ENCODE measurements at regions not wholly inside any gene's neighbourhood (a gene's known extent, or its start where the extent isn't known, plus 50 kb on each side); places are given as distances from the start of the nearest gene placed in this dataset.

- ATAC-seq (ENCODE audit: low read depth): no peak
- Histone ChIP-seq H3K27me3 (ENCODE audit: insufficient read depth, poor library complexity, severe bottlenecking) (no peaks in the 10 kb centered on the region), H3K4me3 (ENCODE audit: severe bottlenecking) (no peak overlapping the region), H3K4me1 (ENCODE audit: insufficient read depth, poor library complexity, severe bottlenecking) (no peaks in the 10 kb centered on the region), H3K36me3 (ENCODE audit: low read depth) (no peaks in the 10 kb centered on the region), H3K27ac (ENCODE audit: poor library complexity, severe bottlenecking) (no peak overlapping the region), H3K9me3 (ENCODE audit: severe bottlenecking) (no peaks in the 10 kb centered on the region)
- TF ChIP-seq CTCF (IDR thresholded peaks at IDR 0.05; ENCODE audit: poor library complexity, severe bottlenecking): no peak
- DNase-seq (ENCODE audit: low spot score): no peak
Observed at GRCh38 chr1:209461168-209461567, 122.3 kb upstream of the CAMK1G start.

GRCh38 chr1:209462433-209462832 lies 121.1 kb upstream of the CAMK1G start:
- DNase-seq (ENCODE audit: low spot score): no peak

GRCh38 chr1:209463441-209463840 lies 120.1 kb upstream of the CAMK1G start:
- no peak for DNase-seq (ENCODE audit: low spot score)
- H3K36me3 ChIP-seq (ENCODE audit: low read depth): no peaks in the 10 kb centered on the region
- ATAC-seq (ENCODE audit: low read depth): no peak
- no peaks in the 10 kb centered on the region for H3K9me3 ChIP-seq (ENCODE audit: severe bottlenecking)
- H3K27me3 ChIP-seq (ENCODE audit: insufficient read depth, poor library complexity, severe bottlenecking): no peaks in the 10 kb centered on the region
- H3K27ac ChIP-seq (ENCODE audit: poor library complexity, severe bottlenecking): no peak overlapping the region
- TF ChIP-seq CTCF (IDR thresholded peaks at IDR 0.05; ENCODE audit: poor library complexity, severe bottlenecking): no peak
- no peaks in the 10 kb centered on the region for H3K4me1 ChIP-seq (ENCODE audit: insufficient read depth, poor library complexity, severe bottlenecking)
- H3K4me3 ChIP-seq (ENCODE audit: severe bottlenecking): no peak overlapping the region

More at GRCh38 chr1:209462433-209462832, 121.1 kb upstream of the CAMK1G start:
- no peak overlapping the region for H3K4me3 ChIP-seq (ENCODE audit: severe bottlenecking)
- no peak for TF ChIP-seq CTCF (IDR thresholded peaks at IDR 0.05; ENCODE audit: poor library complexity, severe bottlenecking)
- no peaks in the 10 kb centered on the region for H3K9me3 ChIP-seq (ENCODE audit: severe bottlenecking)
- no peaks in the 10 kb centered on the region for H3K27me3 ChIP-seq (ENCODE audit: insufficient read depth, poor library complexity, severe bottlenecking)
- H3K27ac ChIP-seq (ENCODE audit: poor library complexity, severe bottlenecking): no peak overlapping the region
- no peak for ATAC-seq (ENCODE audit: low read depth)
- no peaks in the 10 kb centered on the region for H3K36me3 ChIP-seq (ENCODE audit: low read depth)
- no peaks in the 10 kb centered on the region for H3K4me1 ChIP-seq (ENCODE audit: insufficient read depth, poor library complexity, severe bottlenecking)

GRCh38 chr1:209473025-209473424 lies 110.5 kb upstream of the CAMK1G start:
- H3K4me1 ChIP-seq (ENCODE audit: insufficient read depth, poor library complexity, severe bottlenecking): no peaks in the 10 kb centered on the region
- no peak for DNase-seq (ENCODE audit: low spot score)
- H3K36me3 ChIP-seq (ENCODE audit: low read depth): no peaks in the 10 kb centered on the region
- H3K27ac ChIP-seq (ENCODE audit: poor library complexity, severe bottlenecking): no peak overlapping the region
- no peak for TF ChIP-seq CTCF (IDR thresholded peaks at IDR 0.05; ENCODE audit: poor library complexity, severe bottlenecking)
- no peak for ATAC-seq (ENCODE audit: low read depth)
- no peaks in the 10 kb centered on the region for H3K27me3 ChIP-seq (ENCODE audit: insufficient read depth, poor library complexity, severe bottlenecking)
- H3K9me3 ChIP-seq (ENCODE audit: severe bottlenecking): no peaks in the 10 kb centered on the region
- H3K4me3 ChIP-seq (ENCODE audit: severe bottlenecking): no peak overlapping the region

GRCh38 chr1:209480345-209480744 lies 103.2 kb upstream of the CAMK1G start:
- Histone ChIP-seq H3K36me3 (ENCODE audit: low read depth) (no peaks in the 10 kb centered on the region), H3K27ac (ENCODE audit: poor library complexity, severe bottlenecking) (no peak overlapping the region), H3K4me1 (ENCODE audit: insufficient read depth, poor library complexity, severe bottlenecking) (peaks cover 6% of the 10 kb centered on the region), H3K27me3 (ENCODE audit: insufficient read depth, poor library complexity, severe bottlenecking) (no peaks in the 10 kb centered on the region), H3K4me3 (ENCODE audit: severe bottlenecking) (no peak overlapping the region), H3K9me3 (ENCODE audit: severe bottlenecking) (no peaks in the 10 kb centered on the region)
- ATAC-seq (ENCODE audit: low read depth): no peak
- DNase-seq (ENCODE audit: low spot score): no peak
- TF ChIP-seq CTCF (IDR thresholded peaks at IDR 0.05; ENCODE audit: poor library complexity, severe bottlenecking): no peak

Measured in RWPE2 (cell line).